ENCODE measurements at regions not wholly inside any gene's neighbourhood (a gene's known extent, or its start where the extent isn't known, plus 50 kb on each side); places are given as distances from the start of the nearest gene placed in this dataset.

- TF ChIP-seq CTCF (IDR thresholded peaks at IDR 0.05) (no peak), POLR2A (IDR thresholded peaks at IDR 0.05) (no peak), POLR2AphosphoS5 (IDR thresholded peaks at IDR 0.05) (no peak)
Observed at GRCh38 chr21:21864321-21864840, 866.2 kb downstream of the NCAM2 start.

All from upper lobe of left lung (tissue), 4 donors.